Medulla oblongata (tissue), 1 donor: ENCODE measurements at regions not wholly inside any gene's neighbourhood (a gene's known extent, or its start where the extent isn't known, plus 50 kb on each side); places are given as distances from the start of the nearest gene placed in this dataset.

Experiments
- DNase-seq: peaks from one replicate; pipeline ENCODE4 v3.0.0-alpha.2; 2015; ENCODE audit errors: extremely low spot score

DNA sequence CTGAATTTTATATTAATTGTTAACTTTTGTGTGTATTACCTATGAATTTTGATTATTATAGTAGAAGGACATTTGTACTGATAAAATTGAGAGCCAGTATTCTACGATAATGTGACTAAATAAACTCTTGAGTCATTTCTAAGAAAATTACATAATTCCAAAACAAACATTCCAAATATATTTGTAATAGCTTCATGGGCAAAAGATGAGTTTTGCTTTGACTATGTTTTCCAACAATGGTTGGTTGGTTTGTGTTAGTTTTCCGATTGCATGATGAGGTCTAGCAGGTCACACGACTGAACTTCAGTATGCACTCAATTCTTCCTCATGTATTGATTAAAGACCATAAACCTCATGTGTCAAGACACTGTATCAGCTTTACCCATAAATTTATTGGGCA, 71.7 kb upstream of the WDR75 start:
- DNase-seq = no peak

DNA sequence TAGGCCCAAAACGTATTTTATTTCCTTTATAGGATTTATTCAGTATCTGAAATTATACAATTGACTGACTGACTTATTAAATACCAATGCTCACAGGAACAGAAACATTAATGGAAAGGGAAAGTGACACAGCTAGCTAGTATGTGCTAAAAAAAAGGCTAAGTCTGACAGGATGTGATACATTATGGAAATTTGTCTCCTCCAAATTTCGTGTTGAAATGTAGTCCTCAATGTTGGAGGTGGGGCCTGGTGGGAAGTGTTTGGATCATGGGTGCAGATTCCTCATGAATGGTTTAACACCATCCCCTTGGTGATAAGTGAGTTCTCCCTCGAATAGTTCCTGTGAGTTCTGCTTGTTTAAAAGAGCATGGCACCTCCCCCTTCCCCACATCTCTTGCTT, 70.6 kb upstream of the WDR75 start:
- DNase-seq = no peak

DNA sequence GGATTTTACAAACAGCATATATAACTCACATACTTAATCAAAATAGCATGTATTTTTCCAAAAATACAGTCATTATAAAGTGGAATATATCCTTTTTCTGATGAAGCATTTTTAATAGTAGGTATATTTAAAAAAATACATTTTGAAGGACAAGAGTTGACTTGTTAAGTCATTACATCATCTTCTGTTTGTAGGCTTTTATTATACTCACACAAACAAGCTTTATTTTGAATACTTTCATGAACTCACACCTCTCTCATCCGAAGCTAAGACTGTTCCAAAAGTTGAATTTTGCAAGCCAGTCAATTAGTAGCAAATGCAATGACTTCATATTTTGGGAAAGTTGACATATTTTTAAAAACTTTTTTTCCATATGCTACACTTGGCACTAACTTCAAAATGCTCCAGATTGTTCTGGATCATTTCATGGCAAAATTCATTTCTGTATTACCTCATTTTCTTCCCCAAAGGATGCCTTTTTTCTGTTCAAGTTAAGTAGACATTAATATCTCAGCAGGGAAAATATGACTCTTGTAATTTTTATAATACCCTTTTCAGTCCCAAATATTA, 68.5 kb upstream of the WDR75 start:
- DNase-seq = no peak

DNA sequence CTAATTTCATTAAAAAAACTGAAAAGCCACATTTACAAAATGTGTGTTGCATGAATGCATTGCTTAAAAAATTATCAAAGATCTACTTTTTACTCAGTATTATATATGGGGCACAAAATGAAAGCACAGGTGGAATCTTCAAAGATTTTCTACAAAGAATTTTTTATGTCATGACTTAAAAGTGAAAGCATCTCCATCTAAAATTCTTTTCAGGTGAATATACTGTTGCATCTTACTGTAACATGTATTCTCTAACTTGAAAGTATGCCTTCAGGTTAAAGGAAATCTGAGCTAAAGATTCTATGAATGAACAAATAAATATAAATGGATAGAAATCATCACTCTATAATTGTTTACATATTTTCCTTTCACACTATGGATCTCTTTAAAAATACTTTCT, 66.8 kb upstream of the WDR75 start:
- DNase-seq = no peak

DNA sequence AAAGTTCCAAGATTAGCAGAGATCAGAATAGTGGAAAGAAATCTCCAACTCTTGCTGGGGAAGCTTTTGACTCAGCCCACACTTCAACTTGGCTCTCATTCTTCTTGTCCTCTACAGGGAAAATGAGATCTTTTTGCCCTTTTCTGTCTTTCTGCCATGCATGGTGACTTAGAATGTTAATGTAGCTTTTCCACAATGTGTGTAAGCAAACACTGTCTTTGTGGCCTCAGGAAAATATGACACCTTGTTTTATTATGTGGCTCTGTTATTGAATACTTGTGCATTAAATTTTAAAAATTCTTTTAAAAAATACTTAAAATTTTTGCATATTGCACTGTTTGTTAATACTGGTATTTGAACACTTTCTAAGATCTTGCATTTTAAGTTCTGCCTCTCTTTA, 65.4 kb upstream of the WDR75 start:
- peak; percentile 5 for DNase-seq

DNA sequence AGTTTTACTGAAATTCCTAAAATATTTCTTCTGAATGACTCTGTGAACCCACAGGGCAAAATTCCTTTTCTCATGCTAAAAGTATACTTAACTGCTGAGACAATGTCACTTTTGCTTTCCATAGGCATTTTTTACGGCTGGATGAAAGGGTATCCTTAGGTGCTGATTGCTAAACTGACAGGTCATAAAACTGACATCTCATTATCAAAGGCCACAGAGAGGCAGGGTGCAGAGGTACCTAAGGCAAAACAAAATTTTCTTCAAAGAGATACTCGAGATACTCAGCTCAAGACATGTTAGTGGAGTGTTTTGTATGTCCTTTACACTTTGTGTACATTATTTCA, 62.0 kb upstream of the WDR75 start:
- no peak for DNase-seq

DNA sequence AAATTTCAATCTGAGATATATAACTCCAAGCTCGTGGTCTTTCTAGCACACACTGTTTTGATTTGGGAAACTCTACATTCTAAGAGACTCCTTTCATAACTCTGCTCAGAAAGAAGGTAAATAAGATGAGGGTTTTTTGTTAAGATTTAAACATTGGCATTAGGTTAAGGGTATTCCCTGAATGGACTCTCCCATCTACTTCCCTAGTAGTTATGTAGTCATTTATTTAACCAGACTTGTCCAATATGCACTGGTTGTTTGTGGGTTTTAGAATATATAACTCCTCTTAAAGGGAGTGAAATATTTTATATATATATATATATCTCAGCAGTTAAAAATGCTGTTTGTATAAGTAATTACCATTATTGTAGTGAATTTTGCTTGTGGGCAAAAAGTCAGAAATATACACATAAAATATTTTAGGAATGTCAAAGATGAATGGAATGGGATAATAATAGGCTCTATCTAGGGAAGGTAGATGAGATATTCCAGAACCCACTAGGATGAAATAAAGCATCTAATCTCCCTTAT, 61.5 kb upstream of the WDR75 start:
- DNase-seq = no peak

- DNase-seq = no peak
Observed at GRCh38 chr2:189382668-189383067, 58.6 kb upstream of the WDR75 start.

DNA sequence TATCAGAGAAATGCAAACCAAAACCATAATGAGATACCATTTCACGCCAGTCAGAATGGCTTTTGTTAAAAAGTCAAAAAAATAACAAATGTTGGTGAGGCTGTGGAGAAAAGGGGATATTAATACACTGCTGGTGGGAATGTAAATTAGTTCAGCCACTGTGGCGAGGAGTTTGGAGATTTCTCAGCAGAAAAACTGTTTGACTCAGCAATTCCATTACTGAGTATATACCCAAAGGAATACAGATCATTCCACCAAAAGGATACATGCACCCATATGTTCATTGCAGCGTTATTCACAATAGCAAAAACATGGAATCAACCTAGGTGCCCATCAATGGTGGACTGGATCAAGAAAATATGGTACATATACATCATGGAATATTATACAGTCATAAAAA, 54.5 kb upstream of the WDR75 start:
- DNase-seq = no peak

- no peak for DNase-seq
Observed at GRCh38 chr2:189391201-189391600, 50.1 kb upstream of the WDR75 start.
